Mesothelial cell of epicardium (in vitro differentiated cells): ENCODE measurements at regions not wholly inside any gene's neighbourhood (a gene's known extent, or its start where the extent isn't known, plus 50 kb on each side); places are given as distances from the start of the nearest gene placed in this dataset.

ENCODE experiments used
- DNase-seq, 2 experiments: peaks; one replicate each; pipeline ENCODE4 v3.0.0; 2021; ENCODE audit warnings: low spot score in 2 of 2; ENCODE audit not compliant: unreplicated experiment in 2 of 2
- H3K27ac Mint-ChIP-seq: 2 replicates; pipeline ENCODE4 v1.8.0; 2021; ENCODE audit warnings: mixed read lengths
- H3K27me3 Mint-ChIP-seq: 2 replicates; pipeline ENCODE4 v1.8.0; 2021; ENCODE audit warnings: low read depth, mixed read lengths
- H3K36me3 Mint-ChIP-seq: 2 replicates; pipeline ENCODE4 v1.8.0; 2021; ENCODE audit warnings: mixed read lengths
- H3K4me1 Mint-ChIP-seq: 2 replicates; pipeline ENCODE4 v1.8.0; 2021; ENCODE audit warnings: mixed read lengths
- H3K4me3 Mint-ChIP-seq: 2 replicates; pipeline ENCODE4 v1.8.0; 2021; ENCODE audit warnings: mild to moderate bottlenecking, moderate library complexity, mixed read lengths
- H3K9me3 Mint-ChIP-seq: 2 replicates; pipeline ENCODE4 v1.8.0; 2021; ENCODE audit warnings: mixed read lengths
- TF ChIP-seq, protein P1 (sequence below): fragments of 200-600 bp; sonication (generic); IDR thresholded peaks from one replicate; pipeline ENCODE4 v1.5.0; 2021; ENCODE audit warnings: antibody characterized with exemption; ENCODE audit not compliant: unreplicated experiment

DNA sequence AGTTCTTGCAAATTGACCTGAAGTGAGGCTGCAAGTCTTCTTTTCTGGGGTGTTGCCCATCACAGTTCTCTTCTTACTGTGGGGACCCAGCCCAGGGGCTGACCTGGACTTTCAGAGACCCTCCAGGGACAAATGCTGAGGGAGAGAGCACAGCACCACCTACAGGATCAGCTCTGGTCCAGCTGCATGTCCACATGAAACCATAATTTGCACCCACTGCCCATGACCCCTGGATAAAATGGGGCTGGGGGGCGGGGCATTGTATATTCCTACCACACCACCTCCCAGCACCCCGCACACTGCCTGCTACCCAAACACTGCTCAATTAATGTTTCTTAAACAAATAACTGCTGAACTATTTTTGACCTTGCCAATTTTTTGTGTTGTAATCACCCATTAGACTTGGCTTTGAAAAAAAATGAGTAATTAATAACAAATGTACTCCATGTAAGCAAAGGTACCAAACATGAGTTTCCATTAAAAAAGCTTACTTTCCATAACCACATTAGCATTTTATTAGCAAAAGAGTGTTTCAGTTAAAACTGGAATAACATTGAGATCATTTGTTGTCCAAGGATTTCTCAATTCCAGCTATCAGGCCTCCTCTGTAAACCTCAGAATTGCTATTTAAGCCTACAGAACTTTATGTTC, 168.0 kb upstream of the RAB4A start:
- TF ChIP-seq, protein P1, sequence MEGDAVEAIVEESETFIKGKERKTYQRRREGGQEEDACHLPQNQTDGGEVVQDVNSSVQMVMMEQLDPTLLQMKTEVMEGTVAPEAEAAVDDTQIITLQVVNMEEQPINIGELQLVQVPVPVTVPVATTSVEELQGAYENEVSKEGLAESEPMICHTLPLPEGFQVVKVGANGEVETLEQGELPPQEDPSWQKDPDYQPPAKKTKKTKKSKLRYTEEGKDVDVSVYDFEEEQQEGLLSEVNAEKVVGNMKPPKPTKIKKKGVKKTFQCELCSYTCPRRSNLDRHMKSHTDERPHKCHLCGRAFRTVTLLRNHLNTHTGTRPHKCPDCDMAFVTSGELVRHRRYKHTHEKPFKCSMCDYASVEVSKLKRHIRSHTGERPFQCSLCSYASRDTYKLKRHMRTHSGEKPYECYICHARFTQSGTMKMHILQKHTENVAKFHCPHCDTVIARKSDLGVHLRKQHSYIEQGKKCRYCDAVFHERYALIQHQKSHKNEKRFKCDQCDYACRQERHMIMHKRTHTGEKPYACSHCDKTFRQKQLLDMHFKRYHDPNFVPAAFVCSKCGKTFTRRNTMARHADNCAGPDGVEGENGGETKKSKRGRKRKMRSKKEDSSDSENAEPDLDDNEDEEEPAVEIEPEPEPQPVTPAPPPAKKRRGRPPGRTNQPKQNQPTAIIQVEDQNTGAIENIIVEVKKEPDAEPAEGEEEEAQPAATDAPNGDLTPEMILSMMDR: no peak
- Mint-ChIP-seq H3K27me3 (no peaks in the 10 kb centered on the region), H3K36me3 (no peaks in the 10 kb centered on the region), H3K9me3 (no peaks in the 10 kb centered on the region), H3K4me1 (peaks cover 38% of the 10 kb centered on the region), H3K27ac (peak overlapping the region; percentile 60), H3K4me3 (no peak overlapping the region)
- peak in 1 of 2 experiments; percentile 14 for DNase-seq

DNA sequence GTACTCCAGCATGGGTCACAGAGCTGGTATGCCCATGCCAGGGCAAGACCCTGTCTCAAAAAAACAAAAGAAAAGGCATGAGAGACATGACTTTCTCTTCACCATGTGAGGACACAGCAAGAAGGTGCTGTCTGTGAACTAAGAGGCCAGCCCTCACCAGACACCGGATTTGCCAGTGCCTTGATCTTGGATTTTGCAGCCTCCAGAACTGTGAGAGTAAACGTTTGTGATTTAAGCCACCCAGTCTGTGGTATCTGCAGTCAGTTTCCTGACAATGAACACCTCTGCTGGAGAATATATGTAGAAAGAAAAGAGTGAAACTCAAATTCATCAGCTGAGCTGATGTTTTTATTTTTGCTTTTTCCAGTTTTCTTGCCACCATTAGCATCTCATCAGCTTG, 166.3 kb upstream of the RAB4A start:
- peaks cover 40% of the 10 kb centered on the region for H3K4me1 Mint-ChIP-seq
- no peaks in the 10 kb centered on the region for H3K9me3 Mint-ChIP-seq
- TF ChIP-seq, protein P1: no peak
- no peaks in the 10 kb centered on the region for H3K27me3 Mint-ChIP-seq
- no peak for DNase-seq
- H3K27ac Mint-ChIP-seq: no peak overlapping the region
- H3K36me3 Mint-ChIP-seq: no peaks in the 10 kb centered on the region
- H3K4me3 Mint-ChIP-seq: no peak overlapping the region

DNA sequence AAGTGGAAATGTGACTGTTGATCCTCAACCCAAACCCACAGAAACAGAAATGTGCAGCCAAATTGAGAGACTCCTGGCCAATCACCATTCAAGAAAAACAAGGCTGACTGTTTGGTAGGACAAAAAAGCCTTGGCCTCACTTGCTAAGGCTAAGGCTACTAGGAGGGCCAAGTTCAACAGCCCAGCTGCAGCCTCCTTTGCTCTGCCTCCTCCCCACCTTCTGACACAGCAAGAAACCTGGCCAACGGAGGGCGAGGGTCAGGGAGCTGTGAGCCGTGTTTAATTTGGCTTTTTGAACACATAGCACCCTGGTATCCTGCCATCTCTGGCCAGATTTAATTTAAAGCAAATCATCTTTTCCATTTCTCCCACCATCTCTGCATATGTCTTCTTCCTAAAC, 165.8 kb upstream of the RAB4A start:
- H3K9me3 Mint-ChIP-seq: no peaks in the 10 kb centered on the region
- no peaks in the 10 kb centered on the region for H3K27me3 Mint-ChIP-seq
- no peak overlapping the region for H3K4me3 Mint-ChIP-seq
- H3K27ac Mint-ChIP-seq: no peak overlapping the region
- H3K36me3 Mint-ChIP-seq: no peaks in the 10 kb centered on the region
- no peak for DNase-seq
- peaks cover 44% of the 10 kb centered on the region for H3K4me1 Mint-ChIP-seq
- TF ChIP-seq, protein P1: no peak

DNA sequence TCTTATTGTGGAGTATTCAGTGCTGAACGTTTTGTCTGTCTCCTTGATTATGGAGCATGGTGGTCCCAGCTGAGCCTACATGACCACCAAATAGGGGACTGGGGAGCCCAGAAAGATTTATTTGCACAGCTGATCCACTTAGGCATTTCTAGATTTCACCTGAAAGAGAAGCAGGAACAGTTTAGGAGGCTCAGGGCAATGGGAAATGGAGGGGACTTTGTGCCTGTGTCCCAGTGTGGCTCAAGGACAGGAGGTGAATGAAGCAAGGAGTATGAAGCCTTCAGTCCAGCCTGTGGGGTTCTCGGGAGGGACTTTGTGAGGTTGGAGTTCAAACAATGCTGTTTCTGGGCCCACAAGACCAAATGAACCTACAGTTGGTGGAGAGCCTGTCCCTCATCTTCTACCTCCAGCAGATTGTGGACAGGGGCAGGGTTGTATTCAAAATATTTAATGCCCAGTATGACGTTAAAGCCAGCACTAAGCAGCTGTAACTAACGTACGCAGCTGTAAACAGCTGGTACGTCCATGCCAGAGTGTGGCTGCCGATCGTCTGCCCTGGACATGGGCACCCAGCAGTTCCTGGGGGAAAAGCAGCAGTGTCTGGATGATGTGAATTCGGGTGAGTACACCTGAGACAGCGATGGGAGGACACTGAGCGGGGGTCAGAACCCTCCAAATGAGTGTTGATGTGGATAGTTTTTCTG, 164.9 kb upstream of the RAB4A start:
- Mint-ChIP-seq H3K27me3 (no peaks in the 10 kb centered on the region), H3K27ac (no peak overlapping the region), H3K36me3 (no peaks in the 10 kb centered on the region), H3K9me3 (no peaks in the 10 kb centered on the region), H3K4me3 (no peak overlapping the region), H3K4me1 (peaks cover 48% of the 10 kb centered on the region)
- TF ChIP-seq, protein P1: no peak
- DNase-seq: no peak

DNA sequence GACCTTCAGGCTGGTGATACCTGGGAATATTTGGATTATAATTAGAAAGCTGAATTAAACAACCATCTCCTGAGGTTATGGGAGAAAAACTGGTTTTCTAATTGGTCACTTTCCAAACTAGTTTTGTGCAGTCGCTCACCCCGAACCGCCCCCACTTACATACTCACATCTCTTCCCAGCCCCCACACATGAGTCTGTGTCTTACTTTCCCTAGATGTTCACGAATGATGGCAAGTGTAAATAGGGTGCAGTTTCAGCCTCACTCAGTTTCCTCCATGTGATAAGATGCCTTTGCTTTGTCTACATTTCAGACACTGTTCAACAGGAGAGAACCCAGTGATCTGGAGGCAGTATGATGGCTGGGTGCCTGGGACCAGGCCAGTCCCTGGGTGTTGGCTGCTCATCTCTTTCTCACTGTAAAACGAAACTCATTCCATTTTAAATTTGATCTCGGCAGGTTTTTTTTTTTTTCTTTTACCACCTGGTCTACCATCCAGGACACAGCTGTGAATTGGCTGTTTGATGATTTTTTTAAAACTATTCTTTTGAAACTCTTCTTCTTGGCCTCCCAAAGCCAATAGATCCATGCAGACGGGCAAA, 164.3 kb upstream of the RAB4A start:
- H3K9me3 Mint-ChIP-seq: no peaks in the 10 kb centered on the region
- no peaks in the 10 kb centered on the region for H3K36me3 Mint-ChIP-seq
- no peak for DNase-seq
- peaks cover 44% of the 10 kb centered on the region for H3K4me1 Mint-ChIP-seq
- H3K27ac Mint-ChIP-seq: no peak overlapping the region
- H3K4me3 Mint-ChIP-seq: no peak overlapping the region
- TF ChIP-seq, protein P1: no peak
- H3K27me3 Mint-ChIP-seq: no peaks in the 10 kb centered on the region
